Suprapubic skin (tissue), 3 donors: ENCODE measurements at regions not wholly inside any gene's neighbourhood (a gene's known extent, or its start where the extent isn't known, plus 50 kb on each side); places are given as distances from the start of the nearest gene placed in this dataset.

Experiments
- CTCF ChIP-seq, 2 donors: fragments of 200-600 bp in 1 of 2; fragments of 450-650 bp in 1 of 2; sonication (generic) in 1 of 2; IDR thresholded peaks; one replicate each; pipeline ENCODE4 v1.5.1; 2016 to 2019; ENCODE audit warnings: antibody characterized with exemption in 2 of 2, mild to moderate bottlenecking in 1 of 2, moderate library complexity in 1 of 2
- EP300 ChIP-seq: sonication (generic); formaldehyde crosslinking; IDR thresholded peaks from one replicate; pipeline ENCODE4 v1.6.1; 2017; ENCODE audit warnings: antibody characterized with exemption
- POLR2A ChIP-seq, 2 donors: fragments of 450-650 bp; IDR thresholded peaks; one replicate each; pipeline ENCODE4 v1.6.1; 2017; ENCODE audit warnings: antibody characterized with exemption in 2 of 2, mild to moderate bottlenecking in 2 of 2, moderate library complexity in 2 of 2

- TF ChIP-seq CTCF (IDR thresholded peaks at IDR 0.05) (no peak), POLR2A (IDR thresholded peaks at IDR 0.05) (no peak), EP300 (no peak)
These were observed 136.9 kb upstream of the TOPAZ1 start for GRCh38 chr3:44104668-44105321.
